Activated naive CD4-positive, alpha-beta T cell treated with anti-CD3 and anti-CD28 coated beads, Interleukin-2, amount 10 ng/mL, durations not matched to agents 7 days and 5 days (primary cell): ENCODE measurements at regions not wholly inside any gene's neighbourhood (a gene's known extent, or its start where the extent isn't known, plus 50 kb on each side); places are given as distances from the start of the nearest gene placed in this dataset.

Source experiments
- CTCF ChIA-PET: fragments of 350-600 bp; sonication (Branson Sonifier 250); formaldehyde crosslinking; loops from one replicate; lab custom pipeline; 2021; ENCODE audit warnings: antibody characterized with exemption; lab: Charles Lee
- DNase-seq: peaks from one replicate; pipeline ENCODE4 v3.0.0-alpha.2; 2020
- H3K27ac Mint-ChIP-seq: one replicate; pipeline ENCODE4 v1.8.0; 2021; ENCODE audit warnings: mild to moderate bottlenecking, moderate library complexity, mixed read lengths
- H3K27me3 Mint-ChIP-seq: one replicate; pipeline ENCODE4 v1.8.0; 2021; ENCODE audit warnings: mild to moderate bottlenecking, mixed read lengths
- H3K36me3 Mint-ChIP-seq: one replicate; pipeline ENCODE4 v1.8.0; 2021; ENCODE audit warnings: mixed read lengths
- H3K4me1 Mint-ChIP-seq: one replicate; pipeline ENCODE4 v1.8.0; 2021; ENCODE audit warnings: mixed read lengths
- H3K4me3 Mint-ChIP-seq: one replicate; pipeline ENCODE4 v1.8.0; 2021; ENCODE audit warnings: mild to moderate bottlenecking, moderate library complexity, mixed read lengths
- H3K9me3 Mint-ChIP-seq: one replicate; pipeline ENCODE4 v1.8.0; 2021; ENCODE audit warnings: mixed read lengths

- CTCF ChIA-PET = no interaction called here
- Mint-ChIP-seq H3K27me3 (no peaks in the 10 kb centered on the region), H3K4me3 (no peak overlapping the region), H3K9me3 (peaks cover 2% of the 10 kb centered on the region), H3K4me1 (no peaks in the 10 kb centered on the region), H3K36me3 (no peaks in the 10 kb centered on the region), H3K27ac (no peak overlapping the region)
- DNase-seq = no peak
Measured at GRCh38 chr5:89260254-89260653, 377.3 kb upstream of the MEF2C start.

GRCh38 chr5:89255845-89256463 lies 373.0 kb upstream of the MEF2C start:
- peaks cover 2% of the 10 kb centered on the region for H3K9me3 Mint-ChIP-seq
- H3K27ac Mint-ChIP-seq = no peak overlapping the region
- CTCF ChIA-PET = no interaction called here
- no peak overlapping the region for H3K4me3 Mint-ChIP-seq
- H3K4me1 Mint-ChIP-seq = no peaks in the 10 kb centered on the region
- H3K27me3 Mint-ChIP-seq = no peaks in the 10 kb centered on the region
- DNase-seq = no peak
- no peaks in the 10 kb centered on the region for H3K36me3 Mint-ChIP-seq

GRCh38 chr5:89253666-89254352 lies 370.8 kb upstream of the MEF2C start:
- Mint-ChIP-seq H3K36me3 (no peaks in the 10 kb centered on the region), H3K27ac (no peak overlapping the region), H3K9me3 (peaks cover 2% of the 10 kb centered on the region), H3K4me1 (no peaks in the 10 kb centered on the region), H3K4me3 (no peak overlapping the region), H3K27me3 (no peaks in the 10 kb centered on the region)
- CTCF ChIA-PET = no interaction called here
- no peak for DNase-seq

GRCh38 chr5:89246864-89247263 lies 363.9 kb upstream of the MEF2C start:
- Mint-ChIP-seq H3K9me3 (no peaks in the 10 kb centered on the region), H3K36me3 (no peaks in the 10 kb centered on the region), H3K27ac (no peak overlapping the region), H3K4me1 (no peaks in the 10 kb centered on the region), H3K4me3 (no peak overlapping the region), H3K27me3 (no peaks in the 10 kb centered on the region)
- CTCF ChIA-PET = no interaction called here
- no peak for DNase-seq

- Mint-ChIP-seq H3K9me3 (no peaks in the 10 kb centered on the region), H3K4me3 (no peak overlapping the region), H3K27me3 (no peaks in the 10 kb centered on the region), H3K4me1 (no peaks in the 10 kb centered on the region), H3K36me3 (no peaks in the 10 kb centered on the region), H3K27ac (no peak overlapping the region)
- CTCF ChIA-PET = no interaction called here
- no peak for DNase-seq
Measured at GRCh38 chr5:89246252-89246651, 363.3 kb upstream of the MEF2C start.

GRCh38 chr5:89243611-89244010 lies 360.6 kb upstream of the MEF2C start:
- CTCF ChIA-PET = no interaction called here
- Mint-ChIP-seq H3K9me3 (no peaks in the 10 kb centered on the region), H3K36me3 (no peaks in the 10 kb centered on the region), H3K4me3 (no peak overlapping the region), H3K27me3 (no peaks in the 10 kb centered on the region), H3K27ac (no peak overlapping the region), H3K4me1 (no peaks in the 10 kb centered on the region)
- DNase-seq = no peak

GRCh38 chr5:89241186-89241585 lies 358.2 kb upstream of the MEF2C start:
- no peaks in the 10 kb centered on the region for H3K9me3 Mint-ChIP-seq
- H3K4me3 Mint-ChIP-seq = no peak overlapping the region
- CTCF ChIA-PET = no interaction called here
- no peaks in the 10 kb centered on the region for H3K36me3 Mint-ChIP-seq
- no peak overlapping the region for H3K27ac Mint-ChIP-seq
- no peaks in the 10 kb centered on the region for H3K27me3 Mint-ChIP-seq
- H3K4me1 Mint-ChIP-seq = no peaks in the 10 kb centered on the region
- no peak for DNase-seq

- no peaks in the 10 kb centered on the region for H3K4me1 Mint-ChIP-seq
- no peaks in the 10 kb centered on the region for H3K36me3 Mint-ChIP-seq
- no peaks in the 10 kb centered on the region for H3K27me3 Mint-ChIP-seq
- H3K9me3 Mint-ChIP-seq = no peaks in the 10 kb centered on the region
- no peak overlapping the region for H3K27ac Mint-ChIP-seq
- CTCF ChIA-PET = no interaction called here
- no peak overlapping the region for H3K4me3 Mint-ChIP-seq
- no peak for DNase-seq
Measured at GRCh38 chr5:89236900-89237299, 353.9 kb upstream of the MEF2C start.

GRCh38 chr5:89233462-89233861 lies 350.5 kb upstream of the MEF2C start:
- Mint-ChIP-seq H3K9me3 (no peaks in the 10 kb centered on the region), H3K4me3 (no peak overlapping the region), H3K27me3 (no peaks in the 10 kb centered on the region), H3K27ac (no peak overlapping the region), H3K4me1 (no peaks in the 10 kb centered on the region), H3K36me3 (no peaks in the 10 kb centered on the region)
- CTCF ChIA-PET = interaction anchor here (0.6 kb wide), 1 partner anchor 514 kb away, joined by 3 read pairs; no protein-coding TSS in a partner anchor
- DNase-seq = no peak

- no peaks in the 10 kb centered on the region for H3K4me1 Mint-ChIP-seq
- no peaks in the 10 kb centered on the region for H3K27me3 Mint-ChIP-seq
- CTCF ChIA-PET = no interaction called here
- H3K4me3 Mint-ChIP-seq = no peak overlapping the region
- H3K9me3 Mint-ChIP-seq = no peaks in the 10 kb centered on the region
- H3K36me3 Mint-ChIP-seq = no peaks in the 10 kb centered on the region
- H3K27ac Mint-ChIP-seq = no peak overlapping the region
- DNase-seq = no peak
Measured at GRCh38 chr5:89232139-89232603, 349.2 kb upstream of the MEF2C start.

GRCh38 chr5:89230178-89230577 lies 347.2 kb upstream of the MEF2C start:
- CTCF ChIA-PET = no interaction called here
- H3K27ac Mint-ChIP-seq = no peak overlapping the region
- H3K4me1 Mint-ChIP-seq = no peaks in the 10 kb centered on the region
- no peak for DNase-seq
- H3K36me3 Mint-ChIP-seq = no peaks in the 10 kb centered on the region
- H3K27me3 Mint-ChIP-seq = no peaks in the 10 kb centered on the region
- H3K9me3 Mint-ChIP-seq = no peaks in the 10 kb centered on the region
- no peak overlapping the region for H3K4me3 Mint-ChIP-seq

GRCh38 chr5:89229331-89230070 lies 346.5 kb upstream of the MEF2C start:
- no peak overlapping the region for H3K27ac Mint-ChIP-seq
- no peaks in the 10 kb centered on the region for H3K4me1 Mint-ChIP-seq
- H3K36me3 Mint-ChIP-seq = no peaks in the 10 kb centered on the region
- H3K27me3 Mint-ChIP-seq = no peaks in the 10 kb centered on the region
- CTCF ChIA-PET = no interaction called here
- H3K9me3 Mint-ChIP-seq = no peaks in the 10 kb centered on the region
- no peak overlapping the region for H3K4me3 Mint-ChIP-seq
- DNase-seq = no peak

GRCh38 chr5:89228355-89228754 lies 345.4 kb upstream of the MEF2C start:
- H3K27ac Mint-ChIP-seq = no peak overlapping the region
- DNase-seq = no peak
- H3K27me3 Mint-ChIP-seq = no peaks in the 10 kb centered on the region
- H3K4me1 Mint-ChIP-seq = no peaks in the 10 kb centered on the region
- CTCF ChIA-PET = no interaction called here
- no peak overlapping the region for H3K4me3 Mint-ChIP-seq
- H3K36me3 Mint-ChIP-seq = no peaks in the 10 kb centered on the region
- no peaks in the 10 kb centered on the region for H3K9me3 Mint-ChIP-seq

GRCh38 chr5:89218364-89218763 lies 335.4 kb upstream of the MEF2C start:
- no peak overlapping the region for H3K4me3 Mint-ChIP-seq
- no peak overlapping the region for H3K27ac Mint-ChIP-seq
- H3K9me3 Mint-ChIP-seq = peaks cover 1% of the 10 kb centered on the region
- H3K27me3 Mint-ChIP-seq = no peaks in the 10 kb centered on the region
- no peak for DNase-seq
- H3K4me1 Mint-ChIP-seq = no peaks in the 10 kb centered on the region
- no peaks in the 10 kb centered on the region for H3K36me3 Mint-ChIP-seq
- CTCF ChIA-PET = no interaction called here

- Mint-ChIP-seq H3K9me3 (peaks cover 1% of the 10 kb centered on the region), H3K4me1 (no peaks in the 10 kb centered on the region), H3K27me3 (no peaks in the 10 kb centered on the region), H3K4me3 (no peak overlapping the region), H3K36me3 (no peaks in the 10 kb centered on the region), H3K27ac (no peak overlapping the region)
- CTCF ChIA-PET = no interaction called here
- DNase-seq = no peak
Measured at GRCh38 chr5:89216606-89217005, 333.6 kb upstream of the MEF2C start.
